ENCODE measurements at regions not wholly inside any gene's neighbourhood (a gene's known extent, or its start where the extent isn't known, plus 50 kb on each side); places are given as distances from the start of the nearest gene placed in this dataset.

GRCh38 chr7:124444696-124445480 is 320.7 kb downstream of the GPR37 start:
- ATAC-seq (no peak), DNase-seq (ENCODE audit: low spot score) (no peak)
- intact Hi-C loops (cut with DNase I): no loop called here

- no peak for ATAC-seq
- no peak for DNase-seq (ENCODE audit: low spot score)
- intact Hi-C loops (cut with DNase I): no loop called here
These were observed 321.8 kb downstream of the GPR37 start for GRCh38 chr7:124443762-124444161.

- DNase-seq (ENCODE audit: low spot score): no peak
- no peak for ATAC-seq
- intact Hi-C loops (cut with DNase I): no loop called here
These were observed 325.5 kb downstream of the GPR37 start for GRCh38 chr7:124440081-124440480.

- intact Hi-C loops (cut with DNase I): no loop called here
- ATAC-seq: no peak
- DNase-seq (ENCODE audit: low spot score): no peak
These were observed 333.5 kb downstream of the GPR37 start for GRCh38 chr7:124432009-124432578.

GRCh38 chr7:124429923-124430322 is 335.7 kb downstream of the GPR37 start:
- intact Hi-C loops (cut with DNase I): no loop called here
- DNase-seq (ENCODE audit: low spot score): no peak
- no peak for ATAC-seq

GRCh38 chr7:124428781-124429180 is 336.8 kb downstream of the GPR37 start:
- ATAC-seq: no peak
- DNase-seq (ENCODE audit: low spot score): no peak
- intact Hi-C loops (cut with DNase I): no loop called here

- ATAC-seq (no peak), DNase-seq (ENCODE audit: low spot score) (no peak)
- intact Hi-C loops (cut with DNase I): no loop called here
These were observed 339.0 kb downstream of the GPR37 start for GRCh38 chr7:124426621-124427020.

GRCh38 chr7:124423863-124424262 is 341.7 kb downstream of the GPR37 start:
- no peak for DNase-seq (ENCODE audit: low spot score)
- ATAC-seq: no peak
- intact Hi-C loops (cut with DNase I): no loop called here

- no peak for DNase-seq (ENCODE audit: low spot score)
- ATAC-seq: no peak
- intact Hi-C loops (cut with DNase I): no loop called here
These were observed 343.5 kb downstream of the GPR37 start for GRCh38 chr7:124422081-124422480.

GRCh38 chr7:124420367-124420766 is 345.2 kb downstream of the GPR37 start:
- no peak for ATAC-seq
- intact Hi-C loops (cut with DNase I): no loop called here
- no peak for DNase-seq (ENCODE audit: low spot score)

- intact Hi-C loops (cut with DNase I): no loop called here
- no peak for ATAC-seq
- DNase-seq (ENCODE audit: low spot score): no peak
These were observed 352.6 kb downstream of the GPR37 start for GRCh38 chr7:124413029-124413428.

- no peak for ATAC-seq
- DNase-seq (ENCODE audit: low spot score): no peak
- intact Hi-C loops (cut with DNase I): no loop called here
These were observed 353.1 kb downstream of the GPR37 start for GRCh38 chr7:124412531-124412930.

- DNase-seq (ENCODE audit: low spot score): no peak
- ATAC-seq: no peak
- intact Hi-C loops (cut with DNase I): no loop called here
These were observed 353.8 kb downstream of the GPR37 start for GRCh38 chr7:124411796-124412195.

GRCh38 chr7:124403587-124403986 is 362.0 kb downstream of the GPR37 start:
- DNase-seq (ENCODE audit: low spot score): no peak
- no peak for ATAC-seq
- intact Hi-C loops (cut with DNase I): no loop called here

GRCh38 chr7:124403112-124403511 is 362.5 kb downstream of the GPR37 start:
- intact Hi-C loops (cut with DNase I): no loop called here
- DNase-seq (ENCODE audit: low spot score): no peak
- no peak for ATAC-seq

- intact Hi-C loops (cut with DNase I): no loop called here
- ATAC-seq (no peak), DNase-seq (ENCODE audit: low spot score) (no peak)
These were observed 365.7 kb downstream of the GPR37 start for GRCh38 chr7:124399941-124400340.

GRCh38 chr7:124398937-124399552 is 366.2 kb upstream of the TMEM229A start:
- intact Hi-C loops (cut with DNase I): no loop called here
- no peak for DNase-seq (ENCODE audit: low spot score)
- ATAC-seq: no peak

GRCh38 chr7:124397134-124397533 is 364.3 kb upstream of the TMEM229A start:
- no peak for DNase-seq (ENCODE audit: low spot score)
- no peak for ATAC-seq
- intact Hi-C loops (cut with DNase I): no loop called here

GRCh38 chr7:124390301-124390700 is 357.4 kb upstream of the TMEM229A start:
- DNase-seq (ENCODE audit: low spot score) (no peak), ATAC-seq (no peak)
- intact Hi-C loops (cut with DNase I): no loop called here

GRCh38 chr7:124388751-124389150 is 355.9 kb upstream of the TMEM229A start:
- ATAC-seq: no peak
- DNase-seq (ENCODE audit: low spot score): no peak
- intact Hi-C loops (cut with DNase I): no loop called here

GRCh38 chr7:124387056-124387455 is 354.2 kb upstream of the TMEM229A start:
- DNase-seq (ENCODE audit: low spot score) (no peak), ATAC-seq (no peak)
- intact Hi-C loops (cut with DNase I): no loop called here

All from sciatic nerve (tissue), 2 donors.